SK-N-SH (cell line): ENCODE measurements at regions not wholly inside any gene's neighbourhood (a gene's known extent, or its start where the extent isn't known, plus 50 kb on each side); places are given as distances from the start of the nearest gene placed in this dataset.

ENCODE experiments used
- CTCF ChIA-PET: fragments of 300-600, 350-600 bp; formaldehyde crosslinking; extraction: SDS; loops from one replicate; lab custom pipeline; 2021; lab: Yijun Ruan, JAX
- POLR2A ChIA-PET: fragments of 350-600 bp; sonication (Branson Sonifier 250); formaldehyde crosslinking; extraction: SDS; loops from one replicate; lab custom pipeline; 2020; ENCODE audit warnings: antibody characterized with exemption, inconsistent platforms; lab: Yijun Ruan, JAX
- DNase-seq: peaks from one replicate; pipeline ENCODE4 v3.0.0; 2012
- H2AFZ ChIP-seq: fragments of 200-600 bp; sonication (generic); 2 replicates; pipeline ENCODE4 v1.8.1; 2016; ENCODE audit warnings: antibody characterized with exemption, mild to moderate bottlenecking, low read depth
- H3F3A ChIP-seq: fragments of 200-600 bp; sonication (generic); replicated peaks from 2 replicates; pipeline ENCODE3; 2016; ENCODE audit warnings: antibody characterized with exemption, mild to moderate bottlenecking; ENCODE audit not compliant: insufficient read depth
- H3K27ac ChIP-seq, 2 experiments: fragments of 200-500 bp in 1 of 2; fragments of 200-600 bp in 1 of 2; sonication (Bioruptor generic) in 1 of 2; sonication (generic), shearing (Covaris generic) in 1 of 2; 2 replicates each; pipeline versions ENCODE4 v1.5.1 to v1.6.1; 2014 to 2016; ENCODE audit warnings: low read depth in 2 of 2, inconsistent platforms in 1 of 2, low read length in 1 of 2, mild to moderate bottlenecking in 1 of 2, mixed read lengths in 1 of 2
- H3K27me3 ChIP-seq: fragments of 200-600 bp; sonication (generic), shearing (Covaris generic); 2 replicates; pipeline ENCODE4 v1.6.1; 2016; ENCODE audit warnings: mixed run types; ENCODE audit not compliant: insufficient read depth
- H3K36me3 ChIP-seq, 2 experiments: fragments of 200-500 bp in 1 of 2; fragments of 200-600 bp in 1 of 2; sonication (Bioruptor generic) in 1 of 2; sonication (generic) in 1 of 2; replicated peaks in 1 of 2; 2 replicates each; pipeline versions ENCODE3 to v1.5.1; 2014 to 2016; ENCODE audit warnings: low read length in 1 of 2, mild to moderate bottlenecking in 1 of 2; ENCODE audit not compliant: insufficient read depth in 2 of 2, control insufficient read depth in 1 of 2
- H3K4me1 ChIP-seq, 2 experiments: fragments of 200-500 bp in 1 of 2; fragments of 200-600 bp in 1 of 2; sonication (Bioruptor generic) in 1 of 2; sonication (generic), shearing (Covaris generic) in 1 of 2; 2 replicates each; pipeline versions ENCODE4 v1.5.1 to v1.6.1; 2014 to 2016; ENCODE audit warnings: low read depth in 1 of 2, low read length in 1 of 2, mixed run types in 1 of 2; ENCODE audit not compliant: insufficient read depth in 2 of 2, control insufficient read depth in 1 of 2
- H3K4me2 ChIP-seq: fragments of 200-600 bp; sonication (generic), shearing (Covaris generic); 2 replicates; pipeline ENCODE4 v1.6.1; 2017; ENCODE audit warnings: mixed run types
- H3K4me3 ChIP-seq, 2 experiments: fragments of 200-500 bp in 1 of 2; fragments of 200-600 bp in 1 of 2; sonication (Bioruptor generic) in 1 of 2; sonication (generic), shearing (Covaris generic) in 1 of 2; 2 replicates each; pipeline versions ENCODE4 v1.5.1 to v1.8.1; 2014 to 2016; ENCODE audit warnings: low read depth in 2 of 2, inconsistent platforms in 1 of 2, low read length in 1 of 2, mild to moderate bottlenecking in 1 of 2, mixed read lengths in 1 of 2, moderate library complexity in 1 of 2
- H3K79me2 ChIP-seq: fragments of 200-600 bp; sonication (generic); 2 replicates; pipeline ENCODE4 v1.8.1; 2017; ENCODE audit warnings: mild to moderate bottlenecking; ENCODE audit not compliant: insufficient read depth
- H3K9ac ChIP-seq: fragments of 200-600 bp; sonication (generic); 2 replicates; pipeline ENCODE4 v1.6.1; 2017; ENCODE audit warnings: mixed run types
- H3K9me2 ChIP-seq: fragments of 200-600 bp; sonication (generic); 2 replicates; pipeline ENCODE4 v1.6.1; 2017; ENCODE audit warnings: mixed run types
- H3K9me3 ChIP-seq: fragments of 200-600 bp; sonication (generic); 2 replicates; pipeline ENCODE4 v1.6.1; 2017; ENCODE audit warnings: mixed run types, mild to moderate bottlenecking, moderate library complexity
- H4K20me1 ChIP-seq: fragments of 200-600 bp; sonication (generic); 2 replicates; pipeline ENCODE4 v1.6.1; 2017; ENCODE audit warnings: mild to moderate bottlenecking, mixed run types; ENCODE audit not compliant: insufficient read depth
- CHD2 ChIP-seq: fragments of 150-350 bp; IDR thresholded peaks from 2 replicates; pipeline ENCODE4 v1.6.1; 2018; ENCODE audit warnings: low read length; ENCODE audit not compliant: partially characterized antibody
- ELF1 ChIP-seq: IDR thresholded peaks from 2 replicates; pipeline ENCODE4 v1.4.0; 2012
- EZH2phosphoT487 ChIP-seq: fragments of 200-600 bp; sonication (generic); IDR thresholded peaks from 2 replicates; pipeline ENCODE4 v1.6.1; 2017; ENCODE audit warnings: low read depth, mixed run types, mild to moderate bottlenecking, antibody characterized with exemption, moderate library complexity, borderline replicate concordance
- GABPA ChIP-seq: IDR thresholded peaks from 2 replicates; pipeline ENCODE4 v1.4.0; 2012; ENCODE audit warnings: low read depth, mild to moderate bottlenecking
- IRF3 ChIP-seq: fragments of 150-350 bp; IDR thresholded peaks from 2 replicates; pipeline ENCODE4 v1.6.1; 2016; ENCODE audit warnings: mild to moderate bottlenecking, low read depth, low read length
- MEF2A ChIP-seq: IDR thresholded peaks from 2 replicates; pipeline ENCODE4 v1.4.0; 2012; ENCODE audit warnings: low read depth, borderline replicate concordance
- MXI1 ChIP-seq: IDR thresholded peaks from 2 replicates; pipeline ENCODE4 v1.6.1; 2012; ENCODE audit warnings: mild to moderate bottlenecking, low read depth, low read length, improper control_type of control experiment
- RAD21 ChIP-seq: IDR thresholded peaks from 2 replicates; pipeline ENCODE4 v1.6.1; 2012; ENCODE audit warnings: mild to moderate bottlenecking, low read length
- REST ChIP-seq: IDR thresholded peaks from 2 replicates; pipeline ENCODE4 v1.6.1; 2012; ENCODE audit warnings: mild to moderate bottlenecking, low read depth, low read length, moderate library complexity
- RFX5 ChIP-seq: IDR thresholded peaks from 2 replicates; pipeline ENCODE4 v1.6.1; 2012; ENCODE audit warnings: mild to moderate bottlenecking, improper control_type of control experiment, low read length
- RXRA ChIP-seq: IDR thresholded peaks from 2 replicates; pipeline ENCODE4 v1.4.0; 2012; ENCODE audit warnings: low read depth, mild to moderate bottlenecking, borderline replicate concordance
- SIN3A ChIP-seq: IDR thresholded peaks from 2 replicates; pipeline ENCODE4 v1.6.1; 2012; ENCODE audit warnings: low read depth, mild to moderate bottlenecking, low read length, moderate library complexity, borderline replicate concordance
- SMC3 ChIP-seq: IDR thresholded peaks from 2 replicates; pipeline ENCODE4 v1.6.1; 2012; ENCODE audit warnings: low read depth, low read length, improper control_type of control experiment
- TAF1 ChIP-seq: IDR thresholded peaks from 2 replicates; pipeline ENCODE4 v1.6.1; 2012; ENCODE audit warnings: low read depth, mild to moderate bottlenecking, low read length, moderate library complexity, borderline replicate concordance
- TCF12 ChIP-seq: IDR thresholded peaks from 2 replicates; pipeline ENCODE4 v1.4.0; 2012
- WGBS: methylation state at CpG from one replicate; pipeline ENCODE4 v1.1.6; 2017; ENCODE audit warnings: low lambda C conversion rate; 5-methylcytosine and 5-hydroxymethylcytosine counted together
- TF ChIP-seq, protein P1 (sequence below): IDR thresholded peaks from 2 replicates; pipeline ENCODE4 v1.4.0; 2012; ENCODE audit warnings: low read depth, borderline replicate concordance
- TF ChIP-seq, protein P2 (sequence below): fragments of 200-600 bp; sonication (generic); IDR thresholded peaks from 2 replicates; pipeline ENCODE4 v1.6.1; 2017; ENCODE audit warnings: antibody characterized with exemption, mild to moderate bottlenecking, moderate library complexity
- TF ChIP-seq, protein P3 (sequence below): IDR thresholded peaks from 2 replicates; pipeline ENCODE4; 2012

DNA sequence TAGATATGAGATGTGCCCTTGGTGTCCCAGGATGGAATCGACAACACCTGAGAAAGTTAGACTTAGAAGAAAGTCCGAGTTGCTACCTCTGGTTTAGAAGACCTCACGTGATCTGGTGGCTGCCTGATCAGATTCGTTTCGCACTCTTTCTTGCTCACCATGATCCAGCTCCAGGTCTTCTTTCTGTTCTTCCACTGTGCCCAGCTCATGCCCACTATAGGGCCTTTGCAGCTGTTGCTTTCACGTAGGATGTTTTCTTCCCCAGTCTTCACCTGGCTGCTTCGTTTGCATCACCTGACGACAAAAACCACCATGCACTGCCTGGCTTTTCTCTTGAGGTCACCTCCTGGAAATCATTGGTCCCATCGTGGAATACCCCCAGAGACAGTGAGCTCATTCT is 311.1 kb downstream of the PRDM2 start (continued):
- TF ChIP-seq, protein P1, sequence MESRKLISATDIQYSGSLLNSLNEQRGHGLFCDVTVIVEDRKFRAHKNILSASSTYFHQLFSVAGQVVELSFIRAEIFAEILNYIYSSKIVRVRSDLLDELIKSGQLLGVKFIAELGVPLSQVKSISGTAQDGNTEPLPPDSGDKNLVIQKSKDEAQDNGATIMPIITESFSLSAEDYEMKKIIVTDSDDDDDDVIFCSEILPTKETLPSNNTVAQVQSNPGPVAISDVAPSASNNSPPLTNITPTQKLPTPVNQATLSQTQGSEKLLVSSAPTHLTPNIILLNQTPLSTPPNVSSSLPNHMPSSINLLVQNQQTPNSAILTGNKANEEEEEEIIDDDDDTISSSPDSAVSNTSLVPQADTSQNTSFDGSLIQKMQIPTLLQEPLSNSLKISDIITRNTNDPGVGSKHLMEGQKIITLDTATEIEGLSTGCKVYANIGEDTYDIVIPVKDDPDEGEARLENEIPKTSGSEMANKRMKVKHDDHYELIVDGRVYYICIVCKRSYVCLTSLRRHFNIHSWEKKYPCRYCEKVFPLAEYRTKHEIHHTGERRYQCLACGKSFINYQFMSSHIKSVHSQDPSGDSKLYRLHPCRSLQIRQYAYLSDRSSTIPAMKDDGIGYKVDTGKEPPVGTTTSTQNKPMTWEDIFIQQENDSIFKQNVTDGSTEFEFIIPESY: no peak
- no peak for TF ChIP-seq RXRA

GRCh38 chr1:14011888-14012287 is 311.9 kb downstream of the PRDM2 start:
- Histone ChIP-seq H4K20me1 (no peaks in the 10 kb centered on the region), H3K79me2 (no peaks in the 10 kb centered on the region), H3F3A (no peaks in the 10 kb centered on the region), H3K36me3 (no peaks in the 10 kb centered on the region), H3K9me3 (no peaks in the 10 kb centered on the region), H3K4me1 (no peaks in the 10 kb centered on the region), H3K27me3 (no peaks in the 10 kb centered on the region), H2AFZ (no peak overlapping the region), H3K9ac (no peak overlapping the region), H3K9me2 (no peaks in the 10 kb centered on the region), H3K4me3 (no peak overlapping the region), H3K27ac (no peak overlapping the region), H3K4me2 (no peak overlapping the region)
- TF ChIP-seq TCF12: no peak
- CTCF ChIA-PET: no interaction called here
- POLR2A ChIA-PET: no interaction called here
- DNase-seq: no peak

- Histone ChIP-seq H3K4me1 (no peaks in the 10 kb centered on the region), H3F3A (no peaks in the 10 kb centered on the region), H3K9me2 (no peaks in the 10 kb centered on the region), H3K9ac (no peak overlapping the region), H3K9me3 (no peaks in the 10 kb centered on the region), H3K27ac (no peak overlapping the region), H3K4me3 (no peak overlapping the region), H2AFZ (no peak overlapping the region), H4K20me1 (no peaks in the 10 kb centered on the region), H3K4me2 (no peak overlapping the region), H3K27me3 (no peaks in the 10 kb centered on the region), H3K36me3 (no peaks in the 10 kb centered on the region), H3K79me2 (no peaks in the 10 kb centered on the region)
- 0% methylated on average over 3 of the region's 3 CpGs for WGBS
- CTCF ChIA-PET: no interaction called here
- no peak for DNase-seq
- POLR2A ChIA-PET: no interaction called here
- no peak for TF ChIP-seq ELF1
- TF ChIP-seq EZH2phosphoT487: no peak
- no peak for TF ChIP-seq MXI1
- no peak for TF ChIP-seq SMC3
- TF ChIP-seq SIN3A: no peak
- TF ChIP-seq, protein P2, sequence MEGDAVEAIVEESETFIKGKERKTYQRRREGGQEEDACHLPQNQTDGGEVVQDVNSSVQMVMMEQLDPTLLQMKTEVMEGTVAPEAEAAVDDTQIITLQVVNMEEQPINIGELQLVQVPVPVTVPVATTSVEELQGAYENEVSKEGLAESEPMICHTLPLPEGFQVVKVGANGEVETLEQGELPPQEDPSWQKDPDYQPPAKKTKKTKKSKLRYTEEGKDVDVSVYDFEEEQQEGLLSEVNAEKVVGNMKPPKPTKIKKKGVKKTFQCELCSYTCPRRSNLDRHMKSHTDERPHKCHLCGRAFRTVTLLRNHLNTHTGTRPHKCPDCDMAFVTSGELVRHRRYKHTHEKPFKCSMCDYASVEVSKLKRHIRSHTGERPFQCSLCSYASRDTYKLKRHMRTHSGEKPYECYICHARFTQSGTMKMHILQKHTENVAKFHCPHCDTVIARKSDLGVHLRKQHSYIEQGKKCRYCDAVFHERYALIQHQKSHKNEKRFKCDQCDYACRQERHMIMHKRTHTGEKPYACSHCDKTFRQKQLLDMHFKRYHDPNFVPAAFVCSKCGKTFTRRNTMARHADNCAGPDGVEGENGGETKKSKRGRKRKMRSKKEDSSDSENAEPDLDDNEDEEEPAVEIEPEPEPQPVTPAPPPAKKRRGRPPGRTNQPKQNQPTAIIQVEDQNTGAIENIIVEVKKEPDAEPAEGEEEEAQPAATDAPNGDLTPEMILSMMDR: no peak
- no peak for TF ChIP-seq TAF1
- TF ChIP-seq TCF12: no peak
- no peak for TF ChIP-seq IRF3
- no peak for TF ChIP-seq CHD2
- no peak for TF ChIP-seq REST
- no peak for TF ChIP-seq RXRA
- TF ChIP-seq GABPA: no peak
- TF ChIP-seq MEF2A: no peak
- TF ChIP-seq RFX5: no peak
- TF ChIP-seq, protein P3, sequence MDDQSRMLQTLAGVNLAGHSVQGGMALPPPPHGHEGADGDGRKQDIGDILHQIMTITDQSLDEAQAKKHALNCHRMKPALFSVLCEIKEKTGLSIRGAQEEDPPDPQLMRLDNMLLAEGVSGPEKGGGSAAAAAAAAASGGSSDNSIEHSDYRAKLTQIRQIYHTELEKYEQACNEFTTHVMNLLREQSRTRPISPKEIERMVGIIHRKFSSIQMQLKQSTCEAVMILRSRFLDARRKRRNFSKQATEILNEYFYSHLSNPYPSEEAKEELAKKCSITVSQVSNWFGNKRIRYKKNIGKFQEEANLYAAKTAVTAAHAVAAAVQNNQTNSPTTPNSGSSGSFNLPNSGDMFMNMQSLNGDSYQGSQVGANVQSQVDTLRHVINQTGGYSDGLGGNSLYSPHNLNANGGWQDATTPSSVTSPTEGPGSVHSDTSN: no peak
- no peak for TF ChIP-seq RAD21
Measured at GRCh38 chr1:14014929-14015328, 314.9 kb downstream of the PRDM2 start.
